Left lung (tissue), 4 donors: ENCODE measurements at regions not wholly inside any gene's neighbourhood (a gene's known extent, or its start where the extent isn't known, plus 50 kb on each side); places are given as distances from the start of the nearest gene placed in this dataset.

ENCODE experiments used
- ATAC-seq: fragments of 200-7000 bp; cut with Tn5 transposase; one replicate; pipeline ENCODE4 v1.9.1; 2020; ENCODE audit warnings: moderate library complexity
- DNase-seq, 4 donors: peaks; one replicate each; pipeline ENCODE4 v3.0.0-alpha.2; 2013 to 2020
- H3K27ac ChIP-seq, 2 donors: fragments of 200-600 bp; sonication (generic) in 1 of 2; one replicate each; pipeline versions ENCODE4 v1.5.0 to v1.8.0; 2020 to 2021
- H3K27me3 ChIP-seq, 2 donors: fragments of 200-600 bp; sonication (generic) in 1 of 2; one replicate each; pipeline versions ENCODE4 v1.5.0 to v1.8.0; 2020 to 2021
- H3K36me3 ChIP-seq, 2 donors: fragments of 200-600 bp; sonication (generic) in 1 of 2; one replicate each; pipeline versions ENCODE4 v1.5.0 to v1.8.0; 2020 to 2021
- H3K4me1 ChIP-seq, 2 donors: fragments of 200-600 bp; one replicate each; pipeline ENCODE4 v1.8.0; 2021
- H3K4me3 ChIP-seq, 2 donors: fragments of 200-600 bp; sonication (generic) in 1 of 2; one replicate each; pipeline versions ENCODE4 v1.5.0 to v1.8.0; 2020 to 2021; ENCODE audit warnings: mild to moderate bottlenecking in 1 of 2
- H3K9me3 ChIP-seq, 2 donors: fragments of 200-600 bp; sonication (generic) in 1 of 2; one replicate each; pipeline versions ENCODE4 v1.5.0 to v1.8.0; 2020 to 2021
- intact Hi-C, 2 donors: fragments of 100-400 bp; cut with DNase I; formaldehyde crosslinking; loops; one replicate each; pipeline versions ENCODE4 v1.11.2 to v1.14.2; 2022
- TF ChIP-seq, protein P1 (sequence below), 2 donors: fragments of 200-600 bp; sonication (generic) in 1 of 2; IDR thresholded peaks; one replicate each; pipeline versions ENCODE4 v1.5.0 to v1.8.0; 2021; ENCODE audit warnings: antibody characterized with exemption in 2 of 2
- donor health status: DM: no; HTN: yes; CAD: no.
- donor health status: DM: no; HTN: no; CAD: no.

DNA sequence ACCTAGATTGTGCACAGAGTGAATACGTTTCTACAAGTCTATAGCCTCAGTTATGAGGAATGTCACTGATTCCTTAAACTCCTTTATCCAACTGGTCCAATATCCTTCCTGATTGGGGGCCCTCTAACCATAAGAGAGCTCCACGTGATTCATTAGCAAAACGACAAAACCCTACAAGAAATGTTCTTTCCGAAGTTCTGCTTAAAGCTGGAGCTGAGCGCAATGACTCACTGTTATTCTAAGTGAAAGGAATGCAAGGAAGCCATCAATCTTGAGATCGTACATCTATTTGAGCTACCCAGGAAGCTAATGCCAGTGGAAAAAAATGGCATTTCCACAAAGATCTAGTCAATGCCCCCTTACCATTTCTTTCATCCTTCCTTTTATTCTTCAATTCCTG, 354.9 kb upstream of the CDH20 start:
- TF ChIP-seq, protein P1, sequence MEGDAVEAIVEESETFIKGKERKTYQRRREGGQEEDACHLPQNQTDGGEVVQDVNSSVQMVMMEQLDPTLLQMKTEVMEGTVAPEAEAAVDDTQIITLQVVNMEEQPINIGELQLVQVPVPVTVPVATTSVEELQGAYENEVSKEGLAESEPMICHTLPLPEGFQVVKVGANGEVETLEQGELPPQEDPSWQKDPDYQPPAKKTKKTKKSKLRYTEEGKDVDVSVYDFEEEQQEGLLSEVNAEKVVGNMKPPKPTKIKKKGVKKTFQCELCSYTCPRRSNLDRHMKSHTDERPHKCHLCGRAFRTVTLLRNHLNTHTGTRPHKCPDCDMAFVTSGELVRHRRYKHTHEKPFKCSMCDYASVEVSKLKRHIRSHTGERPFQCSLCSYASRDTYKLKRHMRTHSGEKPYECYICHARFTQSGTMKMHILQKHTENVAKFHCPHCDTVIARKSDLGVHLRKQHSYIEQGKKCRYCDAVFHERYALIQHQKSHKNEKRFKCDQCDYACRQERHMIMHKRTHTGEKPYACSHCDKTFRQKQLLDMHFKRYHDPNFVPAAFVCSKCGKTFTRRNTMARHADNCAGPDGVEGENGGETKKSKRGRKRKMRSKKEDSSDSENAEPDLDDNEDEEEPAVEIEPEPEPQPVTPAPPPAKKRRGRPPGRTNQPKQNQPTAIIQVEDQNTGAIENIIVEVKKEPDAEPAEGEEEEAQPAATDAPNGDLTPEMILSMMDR (IDR thresholded peaks at IDR 0.05) = no peak
- H3K27me3 ChIP-seq = no peaks in the 10 kb centered on the region
- H3K4me1 ChIP-seq = no peaks in the 10 kb centered on the region
- no peaks in the 10 kb centered on the region for H3K36me3 ChIP-seq
- H3K4me3 ChIP-seq = no peak overlapping the region
- intact Hi-C loops = no loop called here
- DNase-seq (no peak), ATAC-seq (no peak)
- H3K27ac ChIP-seq = no peak overlapping the region
- H3K9me3 ChIP-seq = no peaks in the 10 kb centered on the region

- H3K9me3 ChIP-seq = no peaks in the 10 kb centered on the region
- ATAC-seq = no peak
- TF ChIP-seq, protein P1 (IDR thresholded peaks at IDR 0.05) = no peak
- intact Hi-C loops = no loop called here
- no peak overlapping the region for H3K4me3 ChIP-seq
- H3K27ac ChIP-seq = no peak overlapping the region
- H3K4me1 ChIP-seq = no peaks in the 10 kb centered on the region
- H3K27me3 ChIP-seq = no peaks in the 10 kb centered on the region
- DNase-seq = no peak
- H3K36me3 ChIP-seq = no peaks in the 10 kb centered on the region
Observed at GRCh38 chr18:60980422-60981005, 352.7 kb upstream of the CDH20 start.

GRCh38 chr18:60981682-60982328, 351.4 kb upstream of the CDH20 start:
- no peaks in the 10 kb centered on the region for H3K9me3 ChIP-seq
- no peaks in the 10 kb centered on the region for H3K36me3 ChIP-seq
- H3K4me1 ChIP-seq = no peaks in the 10 kb centered on the region
- intact Hi-C loops = no loop called here
- TF ChIP-seq, protein P1 (IDR thresholded peaks at IDR 0.05) = no peak
- H3K27me3 ChIP-seq = no peaks in the 10 kb centered on the region
- DNase-seq (no peak), ATAC-seq (no peak)
- no peak overlapping the region for H3K27ac ChIP-seq
- no peak overlapping the region for H3K4me3 ChIP-seq

DNA sequence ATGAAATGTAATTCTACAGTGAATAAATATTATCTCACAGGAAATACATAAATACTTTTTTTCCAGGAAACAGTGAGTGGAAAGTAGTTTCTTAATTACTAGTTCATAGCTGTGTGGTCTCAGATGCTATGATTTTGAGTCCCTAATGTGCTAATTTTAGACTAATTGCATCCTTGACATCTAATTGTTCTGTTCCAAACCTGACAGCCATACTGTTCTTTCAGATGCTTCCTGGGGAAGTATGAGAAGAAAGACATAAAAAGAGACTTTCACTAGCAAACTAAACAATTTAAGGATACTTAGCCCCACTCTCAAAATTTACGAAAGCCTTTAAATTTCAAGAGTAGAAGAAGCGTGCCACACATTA, 350.9 kb upstream of the CDH20 start:
- Histone ChIP-seq H3K27ac (no peak overlapping the region), H3K36me3 (no peaks in the 10 kb centered on the region), H3K9me3 (no peaks in the 10 kb centered on the region), H3K27me3 (no peaks in the 10 kb centered on the region), H3K4me1 (no peaks in the 10 kb centered on the region), H3K4me3 (no peak overlapping the region)
- TF ChIP-seq, protein P1 (IDR thresholded peaks at IDR 0.05) = no peak
- DNase-seq (no peak), ATAC-seq (no peak)
- intact Hi-C loops = no loop called here

- Histone ChIP-seq H3K4me3 (no peak overlapping the region), H3K27me3 (no peaks in the 10 kb centered on the region), H3K9me3 (no peaks in the 10 kb centered on the region), H3K36me3 (no peaks in the 10 kb centered on the region), H3K27ac (no peak overlapping the region), H3K4me1 (no peaks in the 10 kb centered on the region)
- ATAC-seq = no peak
- DNase-seq = no peak
- intact Hi-C loops = no loop called here
- TF ChIP-seq, protein P1 (IDR thresholded peaks at IDR 0.05) = no peak
Observed at GRCh38 chr18:60982928-60983327, 350.3 kb upstream of the CDH20 start.
